ENCODE measurements at regions not wholly inside any gene's neighbourhood (a gene's known extent, or its start where the extent isn't known, plus 50 kb on each side); places are given as distances from the start of the nearest gene placed in this dataset.

DNA sequence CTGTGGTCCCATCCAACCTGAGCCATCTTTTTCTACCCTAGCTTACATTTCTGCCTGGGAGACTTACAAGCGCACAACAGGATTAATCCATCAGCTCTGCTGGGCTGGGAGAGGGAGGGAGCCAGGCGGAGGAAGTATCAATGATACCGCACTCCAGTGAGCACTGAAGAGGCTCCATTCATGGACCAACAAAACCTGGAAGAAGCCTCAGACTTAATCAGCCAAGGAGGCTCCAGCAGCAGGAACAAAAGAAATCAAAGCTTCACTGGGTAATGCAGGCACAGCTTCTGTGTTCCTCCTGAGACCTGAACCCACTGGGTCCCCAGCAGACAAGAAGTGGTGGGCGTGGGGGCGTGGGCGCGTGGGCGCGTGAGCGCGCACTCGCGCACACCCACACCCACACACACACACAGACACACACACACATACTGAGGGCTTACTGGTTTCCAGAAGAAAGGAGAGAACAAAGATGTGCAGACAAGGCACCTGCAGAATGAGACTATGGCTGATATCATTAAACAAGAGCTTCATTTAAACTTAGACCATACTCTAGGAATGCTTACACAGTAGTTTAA lies 87.0 kb upstream of the BOC start:
- Histone ChIP-seq H3K27me3 (no peaks in the 10 kb centered on the region), H3K9me3 (no peaks in the 10 kb centered on the region), H3K4me1 (no peaks in the 10 kb centered on the region), H3K27ac (no peak overlapping the region), H3K4me3 (no peak overlapping the region), H3K36me3 (no peaks in the 10 kb centered on the region)
- WGBS, 2 donors (ENCODE audit: low coverage in 1 of 2), result 85 to 100% methylated on average over 2 to 13 of the region's 13 CpGs
- no peak for DNase-seq
- TF ChIP-seq, protein P1, sequence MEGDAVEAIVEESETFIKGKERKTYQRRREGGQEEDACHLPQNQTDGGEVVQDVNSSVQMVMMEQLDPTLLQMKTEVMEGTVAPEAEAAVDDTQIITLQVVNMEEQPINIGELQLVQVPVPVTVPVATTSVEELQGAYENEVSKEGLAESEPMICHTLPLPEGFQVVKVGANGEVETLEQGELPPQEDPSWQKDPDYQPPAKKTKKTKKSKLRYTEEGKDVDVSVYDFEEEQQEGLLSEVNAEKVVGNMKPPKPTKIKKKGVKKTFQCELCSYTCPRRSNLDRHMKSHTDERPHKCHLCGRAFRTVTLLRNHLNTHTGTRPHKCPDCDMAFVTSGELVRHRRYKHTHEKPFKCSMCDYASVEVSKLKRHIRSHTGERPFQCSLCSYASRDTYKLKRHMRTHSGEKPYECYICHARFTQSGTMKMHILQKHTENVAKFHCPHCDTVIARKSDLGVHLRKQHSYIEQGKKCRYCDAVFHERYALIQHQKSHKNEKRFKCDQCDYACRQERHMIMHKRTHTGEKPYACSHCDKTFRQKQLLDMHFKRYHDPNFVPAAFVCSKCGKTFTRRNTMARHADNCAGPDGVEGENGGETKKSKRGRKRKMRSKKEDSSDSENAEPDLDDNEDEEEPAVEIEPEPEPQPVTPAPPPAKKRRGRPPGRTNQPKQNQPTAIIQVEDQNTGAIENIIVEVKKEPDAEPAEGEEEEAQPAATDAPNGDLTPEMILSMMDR (IDR thresholded peaks at IDR 0.05), result no peak
- TF ChIP-seq POLR2AphosphoS5 (IDR thresholded peaks at IDR 0.05), result no peak
- no peak for TF ChIP-seq POLR2A (IDR thresholded peaks at IDR 0.05)
- intact Hi-C loops (cut with DNase I; ENCODE audit: low total_unique reads) (no loop called here), in situ Hi-C loops (cut with MboI; ENCODE audit: low pct_ligation_motif_present in 1 of 4, low pct_unique_long_range_greater_than_20kb in 1 of 4, low sequenced_read_pairs in 3 of 4) (no loop called here)

- H3K9me3 ChIP-seq, result no peaks in the 10 kb centered on the region
- no peak for TF ChIP-seq EP300 (IDR thresholded peaks at IDR 0.05; ENCODE audit: low read depth)
- TF ChIP-seq, protein P1 (IDR thresholded peaks at IDR 0.05), result no peak
- no peak for TF ChIP-seq POLR2A (IDR thresholded peaks at IDR 0.05)
- TF ChIP-seq POLR2AphosphoS5 (IDR thresholded peaks at IDR 0.05), result no peak
- H3K36me3 ChIP-seq, result no peaks in the 10 kb centered on the region
- H3K4me1 ChIP-seq, result no peaks in the 10 kb centered on the region
- WGBS, 2 donors (ENCODE audit: low coverage in 1 of 2), result 92 to 96% methylated on average over 2 to 4 of the region's 4 CpGs
- no peak overlapping the region for H3K4me3 ChIP-seq
- H3K27ac ChIP-seq, result no peak overlapping the region
- no peak for DNase-seq
- intact Hi-C loops (cut with DNase I; ENCODE audit: low total_unique reads) (no loop called here), in situ Hi-C loops (cut with MboI; ENCODE audit: low pct_ligation_motif_present in 1 of 4, low pct_unique_long_range_greater_than_20kb in 1 of 4, low sequenced_read_pairs in 3 of 4) (no loop called here)
- H3K27me3 ChIP-seq, result no peaks in the 10 kb centered on the region
Measured at GRCh38 chr3:113125951-113126350, 85.4 kb upstream of the BOC start.

DNA sequence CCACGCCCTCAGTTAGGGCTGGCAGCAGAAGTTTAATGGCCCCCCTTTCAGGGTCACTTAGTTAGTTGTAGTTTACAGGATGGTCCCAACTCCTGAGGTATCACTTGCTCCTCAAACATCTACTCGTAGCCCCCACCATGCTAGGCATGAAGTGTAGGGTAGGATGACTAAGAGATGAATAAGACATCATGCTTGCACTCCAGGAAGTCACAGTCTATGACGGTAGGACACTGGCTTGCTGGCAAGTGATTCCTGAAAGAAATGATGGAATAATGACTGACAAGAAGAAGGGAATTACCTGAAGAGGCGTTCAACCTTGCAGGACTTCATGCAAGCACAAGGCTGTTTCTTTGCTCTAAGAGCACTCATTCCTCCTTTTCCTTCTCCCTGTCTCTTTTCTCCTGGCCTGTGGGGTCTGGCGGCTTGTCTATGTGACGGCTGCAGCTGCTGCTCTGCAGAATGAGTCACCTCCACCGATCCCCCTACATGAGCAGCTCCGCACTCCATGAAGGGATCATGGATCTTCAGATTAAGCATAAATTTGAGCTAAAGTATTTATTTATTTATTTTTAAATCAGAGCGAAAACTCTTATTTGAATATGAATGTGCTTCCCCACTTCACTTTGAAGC lies 82.9 kb upstream of the BOC start:
- Histone ChIP-seq H3K27ac (no peak overlapping the region), H3K4me1 (peaks cover 0 to 4% (median 0%) of the 10 kb centered on the region in 4 donors)
- 82 to 83% methylated on average over 7 to 9 of the region's 9 CpGs for WGBS, 2 donors (ENCODE audit: low coverage in 1 of 2)

GRCh38 chr3:113129168-113129567 lies 82.2 kb upstream of the BOC start:
- DNase-seq, result no peak
- Histone ChIP-seq H3K4me1 (peaks cover 0 to 4% (median 0%) of the 10 kb centered on the region in 4 donors), H3K27me3 (no peaks in the 10 kb centered on the region), H3K36me3 (no peaks in the 10 kb centered on the region), H3K27ac (no peak overlapping the region), H3K9me3 (no peaks in the 10 kb centered on the region), H3K4me3 (no peak overlapping the region)
- 79 to 82% methylated on average over 5 of the region's 5 CpGs for WGBS, 2 donors (ENCODE audit: low coverage in 1 of 2)
- in situ Hi-C loops (cut with MboI; ENCODE audit: low pct_ligation_motif_present in 1 of 4, low pct_unique_long_range_greater_than_20kb in 1 of 4, low sequenced_read_pairs in 3 of 4) (no loop called here), intact Hi-C loops (cut with DNase I; ENCODE audit: low total_unique reads) (no loop called here)
- TF ChIP-seq EP300 (IDR thresholded peaks at IDR 0.05; ENCODE audit: low read depth) (no peak), POLR2AphosphoS5 (IDR thresholded peaks at IDR 0.05) (no peak), POLR2A (IDR thresholded peaks at IDR 0.05) (no peak)
- TF ChIP-seq, protein P1 (IDR thresholded peaks at IDR 0.05), result no peak

More for the DNA sequence above, 82.9 kb upstream of the BOC start:
- intact Hi-C loops (cut with DNase I; ENCODE audit: low total_unique reads) (no loop called here), in situ Hi-C loops (cut with MboI; ENCODE audit: low pct_ligation_motif_present in 1 of 4, low pct_unique_long_range_greater_than_20kb in 1 of 4, low sequenced_read_pairs in 3 of 4) (no loop called here)
- Histone ChIP-seq H3K27me3 (no peaks in the 10 kb centered on the region), H3K9me3 (no peaks in the 10 kb centered on the region), H3K4me3 (no peak overlapping the region), H3K36me3 (no peaks in the 10 kb centered on the region)
- DNase-seq, result no peak
- no peak for TF ChIP-seq POLR2A (IDR thresholded peaks at IDR 0.05)

All from transverse colon (tissue), 4 donors.